Adrenal gland (tissue), 5 donors: ENCODE measurements at regions not wholly inside any gene's neighbourhood (a gene's known extent, or its start where the extent isn't known, plus 50 kb on each side); places are given as distances from the start of the nearest gene placed in this dataset.

Experiments
- POLR2A ChIP-seq, 2 donors: fragments of 450-650 bp; IDR thresholded peaks; one replicate each; pipeline ENCODE4 v1.6.1; 2017; ENCODE audit warnings: antibody characterized with exemption in 2 of 2, mild to moderate bottlenecking in 2 of 2, moderate library complexity in 1 of 2
- TF ChIP-seq, protein P1 (sequence below), 6 experiments: fragments of 450-650 bp in 4 of 6; fragments of 200-600 bp in 2 of 6; sonication (generic) in 1 of 6; IDR thresholded peaks; 1 replicate in 5 of 6; 2 replicates in 1 of 6; pipeline versions ENCODE4 v1.5.1 to v1.8.0; 2016 to 2021; ENCODE audit warnings: antibody characterized with exemption in 6 of 6, mild to moderate bottlenecking in 2 of 6, moderate library complexity in 1 of 6
- donor health status: DM: no; HTN: no; CAD: no.

DNA sequence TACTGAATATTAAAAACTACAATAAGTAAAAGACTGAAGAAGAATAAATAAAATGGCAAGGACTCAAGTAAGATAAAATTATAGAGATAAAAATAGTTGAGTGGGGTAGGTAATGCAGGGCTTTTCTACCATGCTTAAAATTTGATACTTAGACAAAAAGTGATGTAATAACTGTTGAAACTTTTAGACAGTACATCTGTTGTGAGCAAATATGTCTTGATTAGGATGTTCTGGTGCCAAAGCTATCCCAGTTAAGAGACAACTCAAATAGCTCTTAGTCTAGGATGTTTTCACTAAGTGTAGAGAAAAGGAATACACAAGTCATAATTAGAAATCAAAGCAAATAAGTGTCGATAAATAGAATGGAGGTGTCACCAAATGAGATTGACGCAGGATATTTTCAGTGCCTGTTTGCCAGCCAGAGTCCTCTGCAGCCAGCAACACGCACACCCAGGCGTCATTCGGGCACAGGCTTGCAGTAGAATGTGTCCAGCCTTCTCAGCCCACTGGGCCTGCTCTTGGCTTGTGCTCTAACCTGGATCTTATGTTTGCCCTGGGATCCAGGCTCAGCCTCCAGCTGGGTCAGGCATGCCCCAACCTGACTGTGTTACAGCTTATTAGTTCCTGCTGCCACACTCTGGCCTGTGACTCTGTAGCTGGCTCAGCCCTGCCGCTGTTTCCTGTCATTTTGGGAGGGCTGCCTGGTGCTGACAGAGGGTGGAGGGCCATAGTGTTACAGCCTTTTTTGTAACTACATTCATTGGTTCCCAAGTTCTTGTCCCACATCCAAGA, 766.2 kb downstream of the PCDH17 start:
- no peak for TF ChIP-seq POLR2A (IDR thresholded peaks at IDR 0.05)
- TF ChIP-seq, protein P1, sequence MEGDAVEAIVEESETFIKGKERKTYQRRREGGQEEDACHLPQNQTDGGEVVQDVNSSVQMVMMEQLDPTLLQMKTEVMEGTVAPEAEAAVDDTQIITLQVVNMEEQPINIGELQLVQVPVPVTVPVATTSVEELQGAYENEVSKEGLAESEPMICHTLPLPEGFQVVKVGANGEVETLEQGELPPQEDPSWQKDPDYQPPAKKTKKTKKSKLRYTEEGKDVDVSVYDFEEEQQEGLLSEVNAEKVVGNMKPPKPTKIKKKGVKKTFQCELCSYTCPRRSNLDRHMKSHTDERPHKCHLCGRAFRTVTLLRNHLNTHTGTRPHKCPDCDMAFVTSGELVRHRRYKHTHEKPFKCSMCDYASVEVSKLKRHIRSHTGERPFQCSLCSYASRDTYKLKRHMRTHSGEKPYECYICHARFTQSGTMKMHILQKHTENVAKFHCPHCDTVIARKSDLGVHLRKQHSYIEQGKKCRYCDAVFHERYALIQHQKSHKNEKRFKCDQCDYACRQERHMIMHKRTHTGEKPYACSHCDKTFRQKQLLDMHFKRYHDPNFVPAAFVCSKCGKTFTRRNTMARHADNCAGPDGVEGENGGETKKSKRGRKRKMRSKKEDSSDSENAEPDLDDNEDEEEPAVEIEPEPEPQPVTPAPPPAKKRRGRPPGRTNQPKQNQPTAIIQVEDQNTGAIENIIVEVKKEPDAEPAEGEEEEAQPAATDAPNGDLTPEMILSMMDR (IDR thresholded peaks at IDR 0.05) = no peak
